ENCODE measurements at regions not wholly inside any gene's neighbourhood (a gene's known extent, or its start where the extent isn't known, plus 50 kb on each side); places are given as distances from the start of the nearest gene placed in this dataset.
A peak's percentile ranks its signal among the peaks of the same experiment; 100 is the strongest.

DNA sequence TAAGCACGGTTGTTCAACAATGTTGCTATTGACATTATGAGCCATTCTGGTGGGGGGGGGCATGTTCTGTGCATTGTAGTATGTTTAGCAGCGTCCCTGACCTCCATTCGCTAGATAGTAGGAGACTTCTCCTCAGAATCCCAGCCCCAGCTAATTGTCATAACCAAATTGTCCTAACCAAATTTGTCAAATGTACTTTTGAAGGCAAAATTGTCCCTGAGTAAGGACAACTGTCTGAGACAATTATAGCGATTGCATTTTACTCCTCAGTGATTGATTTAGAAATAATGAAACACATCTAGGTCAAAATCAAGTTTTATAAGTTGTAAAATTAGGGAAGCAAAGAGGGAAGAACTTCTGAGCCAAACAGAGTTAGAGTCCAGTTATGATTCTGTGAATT, 541.8 kb upstream of the CHORDC1 start:
- Mint-ChIP-seq H3K27me3 (ENCODE audit: unreplicated experiment) (peaks cover 2% of the 10 kb centered on the region), H3K4me1 (ENCODE audit: unreplicated experiment) (peaks cover 3% of the 10 kb centered on the region), H3K4me3 (ENCODE audit: unreplicated experiment) (no peak overlapping the region), H3K27ac (ENCODE audit: unreplicated experiment) (no peak overlapping the region), H3K9me3 (ENCODE audit: unreplicated experiment) (no peaks in the 10 kb centered on the region), H3K36me3 (ENCODE audit: low read depth, unreplicated experiment) (no peaks in the 10 kb centered on the region)
- TF ChIP-seq, protein P1, sequence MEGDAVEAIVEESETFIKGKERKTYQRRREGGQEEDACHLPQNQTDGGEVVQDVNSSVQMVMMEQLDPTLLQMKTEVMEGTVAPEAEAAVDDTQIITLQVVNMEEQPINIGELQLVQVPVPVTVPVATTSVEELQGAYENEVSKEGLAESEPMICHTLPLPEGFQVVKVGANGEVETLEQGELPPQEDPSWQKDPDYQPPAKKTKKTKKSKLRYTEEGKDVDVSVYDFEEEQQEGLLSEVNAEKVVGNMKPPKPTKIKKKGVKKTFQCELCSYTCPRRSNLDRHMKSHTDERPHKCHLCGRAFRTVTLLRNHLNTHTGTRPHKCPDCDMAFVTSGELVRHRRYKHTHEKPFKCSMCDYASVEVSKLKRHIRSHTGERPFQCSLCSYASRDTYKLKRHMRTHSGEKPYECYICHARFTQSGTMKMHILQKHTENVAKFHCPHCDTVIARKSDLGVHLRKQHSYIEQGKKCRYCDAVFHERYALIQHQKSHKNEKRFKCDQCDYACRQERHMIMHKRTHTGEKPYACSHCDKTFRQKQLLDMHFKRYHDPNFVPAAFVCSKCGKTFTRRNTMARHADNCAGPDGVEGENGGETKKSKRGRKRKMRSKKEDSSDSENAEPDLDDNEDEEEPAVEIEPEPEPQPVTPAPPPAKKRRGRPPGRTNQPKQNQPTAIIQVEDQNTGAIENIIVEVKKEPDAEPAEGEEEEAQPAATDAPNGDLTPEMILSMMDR (IDR thresholded peaks at IDR 0.05; ENCODE audit: unreplicated experiment), result no peak
- DNase-seq (ENCODE audit: low spot score), result no peak

DNA sequence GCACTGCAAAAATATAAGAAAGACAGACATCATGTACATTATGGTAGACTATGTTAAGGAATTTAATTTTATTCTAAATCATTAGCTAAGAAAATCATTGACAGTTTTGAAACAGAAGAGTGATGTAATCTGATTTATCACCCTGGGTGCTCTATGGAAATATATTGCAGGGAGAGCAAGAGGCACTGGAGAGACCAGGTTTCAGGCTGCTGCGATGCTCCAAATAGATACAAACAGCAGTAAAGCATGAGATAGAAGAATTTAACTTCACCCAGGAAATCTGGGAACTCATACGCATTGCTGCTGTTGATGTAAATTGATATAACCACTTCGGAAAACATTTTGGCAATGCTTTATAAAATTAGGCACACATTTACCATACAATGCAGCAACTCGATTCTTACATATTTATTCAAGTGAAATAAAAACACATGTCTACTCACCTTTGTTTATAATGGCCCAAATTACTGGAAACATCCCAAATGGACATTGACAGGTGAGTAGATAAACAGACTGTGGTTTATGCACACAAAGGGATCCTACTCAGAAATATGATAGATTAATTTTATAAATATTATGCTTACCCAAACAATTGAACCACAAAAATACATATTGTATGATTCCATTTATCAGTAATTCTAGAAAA, 535.1 kb upstream of the CHORDC1 start:
- Mint-ChIP-seq H3K27ac (ENCODE audit: unreplicated experiment) (no peak overlapping the region), H3K9me3 (ENCODE audit: unreplicated experiment) (no peaks in the 10 kb centered on the region), H3K4me1 (ENCODE audit: unreplicated experiment) (peaks cover 9% of the 10 kb centered on the region), H3K36me3 (ENCODE audit: low read depth, unreplicated experiment) (no peaks in the 10 kb centered on the region), H3K27me3 (ENCODE audit: unreplicated experiment) (no peaks in the 10 kb centered on the region), H3K4me3 (ENCODE audit: unreplicated experiment) (no peak overlapping the region)
- TF ChIP-seq, protein P1 (IDR thresholded peaks at IDR 0.05; ENCODE audit: unreplicated experiment), result no peak
- DNase-seq (ENCODE audit: low spot score), result no peak

DNA sequence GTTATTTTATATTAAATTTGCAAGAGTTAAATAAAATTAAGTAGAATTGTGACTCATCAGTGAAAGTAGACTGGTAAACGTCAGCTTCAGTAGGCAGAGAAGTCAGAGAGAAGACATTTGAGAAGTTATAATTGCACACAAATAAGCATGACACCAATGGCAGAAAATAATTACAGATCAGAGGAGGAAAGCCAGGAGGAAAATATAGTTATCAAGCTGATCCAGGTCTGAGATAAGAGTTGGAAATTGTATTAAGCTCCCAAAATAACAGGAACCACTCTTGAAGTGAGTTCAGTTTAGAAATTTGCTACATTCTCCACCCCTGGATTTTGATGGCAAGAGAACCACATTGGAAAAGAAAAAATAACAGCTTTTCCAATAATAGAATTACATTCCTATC, 533.8 kb upstream of the CHORDC1 start:
- H3K36me3 Mint-ChIP-seq (ENCODE audit: low read depth, unreplicated experiment), result no peaks in the 10 kb centered on the region
- H3K9me3 Mint-ChIP-seq (ENCODE audit: unreplicated experiment), result no peaks in the 10 kb centered on the region
- DNase-seq (ENCODE audit: low spot score), result no peak
- no peaks in the 10 kb centered on the region for H3K27me3 Mint-ChIP-seq (ENCODE audit: unreplicated experiment)
- no peak overlapping the region for H3K27ac Mint-ChIP-seq (ENCODE audit: unreplicated experiment)
- H3K4me3 Mint-ChIP-seq (ENCODE audit: unreplicated experiment), result no peak overlapping the region
- TF ChIP-seq, protein P1 (IDR thresholded peaks at IDR 0.05; ENCODE audit: unreplicated experiment), result no peak
- peaks cover 9% of the 10 kb centered on the region for H3K4me1 Mint-ChIP-seq (ENCODE audit: unreplicated experiment)

DNA sequence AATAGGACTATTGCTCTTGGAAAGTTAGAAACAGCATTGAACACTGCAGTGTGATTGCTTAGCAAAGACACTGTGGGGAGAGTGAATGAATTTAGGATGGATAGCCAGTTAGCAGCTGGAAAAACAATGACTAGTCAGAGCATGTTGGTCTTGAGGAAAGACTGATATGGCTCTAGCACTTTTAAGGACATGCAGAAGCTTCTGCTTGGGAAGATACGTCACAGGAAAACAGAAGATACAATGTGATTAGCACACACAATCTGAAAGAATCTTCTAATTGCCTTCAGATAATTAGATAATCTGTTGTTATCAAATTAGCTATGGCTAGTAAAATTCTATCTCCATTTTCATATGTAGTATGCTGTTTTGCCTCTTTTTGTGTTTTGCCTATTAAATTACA, 530.7 kb upstream of the CHORDC1 start:
- Mint-ChIP-seq H3K4me3 (ENCODE audit: unreplicated experiment) (no peak overlapping the region), H3K27me3 (ENCODE audit: unreplicated experiment) (no peaks in the 10 kb centered on the region), H3K4me1 (ENCODE audit: unreplicated experiment) (peaks cover 9% of the 10 kb centered on the region), H3K9me3 (ENCODE audit: unreplicated experiment) (no peaks in the 10 kb centered on the region), H3K36me3 (ENCODE audit: low read depth, unreplicated experiment) (no peaks in the 10 kb centered on the region), H3K27ac (ENCODE audit: unreplicated experiment) (peak overlapping the region; percentile 7)
- TF ChIP-seq, protein P1 (IDR thresholded peaks at IDR 0.05; ENCODE audit: unreplicated experiment), result no peak
- no peak for DNase-seq (ENCODE audit: low spot score)

DNA sequence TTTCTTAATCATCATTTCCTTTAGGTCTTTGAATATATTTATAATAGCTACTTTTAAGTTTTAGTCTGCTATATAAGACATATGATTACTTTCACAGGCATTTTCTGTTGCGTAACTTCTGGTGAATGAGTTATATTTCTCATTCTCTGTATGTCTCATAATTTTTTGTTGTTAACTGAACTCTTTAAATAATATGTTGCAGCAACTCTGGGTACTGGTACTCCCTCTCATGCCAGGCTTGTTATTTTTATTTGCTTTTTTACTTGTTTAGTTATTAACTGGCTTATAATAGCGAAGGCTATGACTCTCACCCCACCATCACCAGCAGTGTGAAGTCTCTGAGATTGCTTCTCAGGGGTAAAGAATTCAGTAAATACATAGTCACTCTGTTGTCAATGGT, 524.2 kb upstream of the CHORDC1 start:
- TF ChIP-seq, protein P1 (IDR thresholded peaks at IDR 0.05; ENCODE audit: unreplicated experiment), result no peak
- Mint-ChIP-seq H3K4me3 (ENCODE audit: unreplicated experiment) (no peak overlapping the region), H3K27ac (ENCODE audit: unreplicated experiment) (no peak overlapping the region), H3K36me3 (ENCODE audit: low read depth, unreplicated experiment) (peaks cover 4% of the 10 kb centered on the region), H3K9me3 (ENCODE audit: unreplicated experiment) (peaks cover 8% of the 10 kb centered on the region), H3K27me3 (ENCODE audit: unreplicated experiment) (no peaks in the 10 kb centered on the region), H3K4me1 (ENCODE audit: unreplicated experiment) (no peaks in the 10 kb centered on the region)
- no peak for DNase-seq (ENCODE audit: low spot score)
